OCI-LY1 (cell line): ENCODE measurements at regions not wholly inside any gene's neighbourhood (a gene's known extent, or its start where the extent isn't known, plus 50 kb on each side); places are given as distances from the start of the nearest gene placed in this dataset.

Source experiments
- H2AFZ ChIP-seq: fragments of 200-600 bp; sonication (generic), shearing (Covaris generic); 2 replicates; pipeline ENCODE4 v1.6.0; 2014; ENCODE audit warnings: antibody characterized with exemption, mild to moderate bottlenecking, low read length
- H3F3A ChIP-seq: fragments of 200-600 bp; sonication (generic), shearing (Covaris generic); 2 replicates; pipeline ENCODE4 v1.6.0; 2014; ENCODE audit warnings: mild to moderate bottlenecking, antibody characterized with exemption, low read length, moderate library complexity; ENCODE audit not compliant: insufficient read depth
- H3K27ac ChIP-seq: fragments of 200-600 bp; sonication (generic); 2 replicates; pipeline ENCODE4 v1.5.1; 2014; ENCODE audit warnings: low read length, mixed run types, mild to moderate bottlenecking, low read depth; ENCODE audit not compliant: poor library complexity, severe bottlenecking
- H3K27me3 ChIP-seq: fragments of 200-600 bp; sonication (generic); 2 replicates; pipeline ENCODE4 v1.6.0; 2014; ENCODE audit warnings: antibody characterized with exemption, mild to moderate bottlenecking, low read length, moderate library complexity; ENCODE audit not compliant: insufficient read depth
- H3K36me3 ChIP-seq: fragments of 200-600 bp; sonication (generic); 2 replicates; pipeline ENCODE4 v1.6.1; 2014; ENCODE audit warnings: mild to moderate bottlenecking, antibody characterized with exemption, low read length, moderate library complexity, mixed read lengths; ENCODE audit not compliant: insufficient read depth
- H3K4me1 ChIP-seq: fragments of 200-600 bp; sonication (generic); 2 replicates; pipeline ENCODE4 v1.5.1; 2014; ENCODE audit warnings: mild to moderate bottlenecking, low read length, moderate library complexity; ENCODE audit not compliant: insufficient read depth, severe bottlenecking
- H3K4me2 ChIP-seq: fragments of 200-600 bp; sonication (generic), shearing (Covaris generic); 2 replicates; pipeline ENCODE4 v1.6.1; 2014; ENCODE audit warnings: low read length
- H3K4me3 ChIP-seq: fragments of 200-600 bp; sonication (generic); 2 replicates; pipeline ENCODE4 v1.5.1; 2014; ENCODE audit warnings: low read length, low read depth, mild to moderate bottlenecking, mixed read lengths; ENCODE audit not compliant: poor library complexity, severe bottlenecking
- H3K79me2 ChIP-seq: fragments of 200-600 bp; shearing (Covaris generic); 2 replicates; pipeline ENCODE4 v1.6.1; 2016; ENCODE audit warnings: mixed run types, low read length, mixed read lengths; ENCODE audit not compliant: insufficient read depth
- H3K9ac ChIP-seq: fragments of 200-600 bp; sonication (generic), shearing (Covaris generic); 2 replicates; pipeline ENCODE4 v1.6.1; 2014; ENCODE audit warnings: mild to moderate bottlenecking, low read length, mixed read lengths
- H3K9me2 ChIP-seq: fragments of 200-600 bp; sonication (generic), shearing (Covaris generic); 2 replicates; pipeline ENCODE4 v1.6.1; 2014; ENCODE audit warnings: low read depth, mild to moderate bottlenecking, low read length, mixed read lengths
- H3K9me3 ChIP-seq: fragments of 200-600 bp; shearing (Covaris generic); 2 replicates; pipeline ENCODE4 v1.6.1; 2014; ENCODE audit warnings: low read length, mixed read lengths
- H4K20me1 ChIP-seq: fragments of 200-600 bp; sonication (generic), shearing (Covaris generic); 2 replicates; pipeline ENCODE4 v1.6.0; 2016; ENCODE audit warnings: mild to moderate bottlenecking, low read length; ENCODE audit not compliant: insufficient read depth
- EZH2 ChIP-seq: fragments of 200-600 bp; sonication (generic), shearing (Covaris generic); IDR thresholded peaks from 2 replicates; pipeline ENCODE4 v1.8.0; 2017; ENCODE audit warnings: borderline replicate concordance, mixed run types, mild to moderate bottlenecking, antibody characterized with exemption, low read length, moderate library complexity, mixed read lengths
- TF ChIP-seq, protein P1 (sequence below): fragments of 200-600 bp; sonication (generic), shearing (Covaris generic); IDR thresholded peaks from 2 replicates; pipeline ENCODE4 v1.5.1; 2017; ENCODE audit warnings: mild to moderate bottlenecking, antibody characterized with exemption, low read length, moderate library complexity, mixed read lengths

DNA sequence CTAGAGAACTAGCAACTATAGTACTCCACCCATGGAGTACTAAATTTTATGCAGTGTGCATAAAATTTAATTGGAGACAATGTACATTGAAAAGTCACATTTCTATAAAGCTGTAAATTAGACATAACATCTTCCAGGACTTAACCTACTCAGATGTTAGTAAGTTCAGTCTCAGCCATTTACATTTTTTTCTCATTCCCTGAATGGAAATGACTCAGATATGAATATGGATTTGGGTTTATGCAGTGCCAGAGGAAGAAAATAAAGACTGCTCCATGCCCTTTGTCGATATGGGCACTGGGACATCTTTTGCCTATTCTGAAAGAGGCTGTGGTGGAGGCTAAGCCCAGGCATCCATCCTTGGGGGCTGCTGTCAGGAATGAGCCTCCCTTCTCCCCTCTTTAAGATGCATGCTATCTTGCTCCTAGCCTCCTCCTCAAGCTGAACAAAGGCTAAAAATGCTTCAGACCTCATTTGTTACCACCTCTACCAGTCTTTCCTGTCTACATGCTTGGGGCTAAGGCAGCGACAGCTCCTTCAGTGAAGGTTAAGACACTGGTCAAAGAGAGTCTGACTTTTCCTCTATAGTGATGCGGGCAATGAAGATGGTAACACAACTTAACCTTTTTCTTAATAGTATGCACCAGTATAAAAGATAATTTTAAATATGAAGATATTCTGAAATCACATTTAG is 486.8 kb upstream of the ANKRD30A start:
- Histone ChIP-seq H4K20me1 (no peaks in the 10 kb centered on the region), H2AFZ (no peak overlapping the region), H3K4me2 (no peak overlapping the region), H3K9me2 (no peaks in the 10 kb centered on the region), H3F3A (no peaks in the 10 kb centered on the region), H3K9me3 (no peaks in the 10 kb centered on the region), H3K9ac (no peak overlapping the region), H3K4me1 (no peaks in the 10 kb centered on the region), H3K79me2 (no peaks in the 10 kb centered on the region), H3K27ac (no peak overlapping the region), H3K27me3 (no peaks in the 10 kb centered on the region), H3K4me3 (no peak overlapping the region), H3K36me3 (no peaks in the 10 kb centered on the region)
- TF ChIP-seq, protein P1, sequence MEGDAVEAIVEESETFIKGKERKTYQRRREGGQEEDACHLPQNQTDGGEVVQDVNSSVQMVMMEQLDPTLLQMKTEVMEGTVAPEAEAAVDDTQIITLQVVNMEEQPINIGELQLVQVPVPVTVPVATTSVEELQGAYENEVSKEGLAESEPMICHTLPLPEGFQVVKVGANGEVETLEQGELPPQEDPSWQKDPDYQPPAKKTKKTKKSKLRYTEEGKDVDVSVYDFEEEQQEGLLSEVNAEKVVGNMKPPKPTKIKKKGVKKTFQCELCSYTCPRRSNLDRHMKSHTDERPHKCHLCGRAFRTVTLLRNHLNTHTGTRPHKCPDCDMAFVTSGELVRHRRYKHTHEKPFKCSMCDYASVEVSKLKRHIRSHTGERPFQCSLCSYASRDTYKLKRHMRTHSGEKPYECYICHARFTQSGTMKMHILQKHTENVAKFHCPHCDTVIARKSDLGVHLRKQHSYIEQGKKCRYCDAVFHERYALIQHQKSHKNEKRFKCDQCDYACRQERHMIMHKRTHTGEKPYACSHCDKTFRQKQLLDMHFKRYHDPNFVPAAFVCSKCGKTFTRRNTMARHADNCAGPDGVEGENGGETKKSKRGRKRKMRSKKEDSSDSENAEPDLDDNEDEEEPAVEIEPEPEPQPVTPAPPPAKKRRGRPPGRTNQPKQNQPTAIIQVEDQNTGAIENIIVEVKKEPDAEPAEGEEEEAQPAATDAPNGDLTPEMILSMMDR: no peak
- no peak for TF ChIP-seq EZH2

DNA sequence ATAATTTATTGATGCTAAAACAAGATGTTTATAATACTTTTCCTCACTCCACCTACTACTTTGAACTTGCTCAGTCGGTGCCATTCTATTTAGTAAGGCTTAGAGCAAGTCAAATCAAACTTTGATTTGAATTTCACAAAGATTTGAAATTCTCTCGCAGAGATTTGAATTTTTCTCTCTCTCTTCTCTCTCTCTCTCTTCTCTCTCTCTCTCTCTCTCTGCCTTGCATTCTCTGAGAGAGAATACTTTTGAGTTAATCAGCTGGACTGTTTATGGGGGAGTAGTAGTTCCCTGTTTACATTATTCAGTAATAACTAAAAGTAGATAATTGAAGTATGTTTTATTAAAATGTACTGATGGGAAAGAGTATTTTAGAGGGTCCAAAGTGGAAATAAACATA is 488.5 kb upstream of the ANKRD30A start:
- H4K20me1 ChIP-seq: no peaks in the 10 kb centered on the region
- H3K4me1 ChIP-seq: no peaks in the 10 kb centered on the region
- no peak for TF ChIP-seq EZH2
- TF ChIP-seq, protein P1: no peak
- no peaks in the 10 kb centered on the region for H3K9me2 ChIP-seq
- no peaks in the 10 kb centered on the region for H3K79me2 ChIP-seq
- no peak overlapping the region for H3K27ac ChIP-seq
- no peaks in the 10 kb centered on the region for H3K27me3 ChIP-seq
- H3K9ac ChIP-seq: no peak overlapping the region
- H3F3A ChIP-seq: no peaks in the 10 kb centered on the region
- no peak overlapping the region for H2AFZ ChIP-seq
- no peak overlapping the region for H3K4me2 ChIP-seq
- no peaks in the 10 kb centered on the region for H3K36me3 ChIP-seq
- no peak overlapping the region for H3K4me3 ChIP-seq
- H3K9me3 ChIP-seq: no peaks in the 10 kb centered on the region

DNA sequence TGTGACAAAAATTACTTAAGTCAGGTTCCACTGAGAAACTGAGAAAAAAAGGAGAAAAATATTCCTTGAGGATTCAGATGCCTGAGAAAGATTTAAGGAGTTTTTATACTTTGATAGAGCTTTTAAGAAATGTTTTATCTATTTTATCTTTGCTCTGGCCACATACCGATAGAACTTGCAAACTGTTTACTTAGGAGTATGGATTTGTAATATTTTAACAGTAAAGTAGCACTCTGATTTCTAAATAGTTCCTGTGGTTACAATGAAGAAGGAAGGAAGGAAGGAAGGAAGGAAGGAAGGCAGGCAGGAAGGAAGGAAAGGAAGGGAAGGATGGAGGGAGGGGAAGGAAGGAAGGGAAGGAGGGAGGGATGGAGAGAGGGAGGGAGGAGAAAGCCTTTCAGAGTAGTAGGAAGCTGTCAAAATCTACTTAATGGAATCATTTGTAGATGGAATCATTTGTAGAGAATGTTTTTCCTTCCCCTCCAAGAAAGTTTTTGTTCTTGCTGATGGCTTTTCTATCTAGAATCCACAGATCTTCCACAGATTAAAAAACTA is 489.0 kb upstream of the ANKRD30A start:
- Histone ChIP-seq H3K4me3 (no peak overlapping the region), H3K79me2 (no peaks in the 10 kb centered on the region), H4K20me1 (no peaks in the 10 kb centered on the region), H2AFZ (no peak overlapping the region), H3K27me3 (no peaks in the 10 kb centered on the region), H3K9me2 (no peaks in the 10 kb centered on the region), H3K9ac (no peak overlapping the region), H3F3A (no peaks in the 10 kb centered on the region), H3K9me3 (no peaks in the 10 kb centered on the region), H3K36me3 (no peaks in the 10 kb centered on the region), H3K27ac (no peak overlapping the region), H3K4me1 (no peaks in the 10 kb centered on the region), H3K4me2 (no peak overlapping the region)
- no peak for TF ChIP-seq EZH2
- TF ChIP-seq, protein P1: no peak
